ENCODE measurements at regions not wholly inside any gene's neighbourhood (a gene's known extent, or its start where the extent isn't known, plus 50 kb on each side); places are given as distances from the start of the nearest gene placed in this dataset.
A peak's percentile ranks its signal among the peaks of the same experiment; 100 is the strongest.

DNA sequence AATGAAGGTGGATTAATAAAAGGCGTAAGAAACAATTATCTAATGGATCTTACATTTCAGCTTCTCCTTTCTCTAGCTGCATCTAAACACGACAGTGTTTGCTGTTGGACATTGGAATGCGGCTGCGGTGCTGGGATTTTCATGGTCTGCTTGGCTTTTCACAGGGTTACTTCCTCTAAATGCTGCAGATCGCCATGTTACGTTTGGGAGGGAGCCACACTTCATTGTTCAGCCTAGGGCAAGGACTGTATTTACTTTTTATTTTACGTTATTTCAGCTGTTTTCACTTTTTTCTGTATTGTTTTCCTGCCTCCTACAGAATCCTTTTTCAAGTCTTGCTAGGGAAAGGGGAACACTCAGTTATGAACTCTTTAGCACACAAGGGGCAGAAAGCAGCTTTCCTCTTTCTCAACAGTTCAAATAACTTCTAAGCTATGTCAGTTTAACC lies 97.9 kb upstream of the MTHFD1L start:
- DNase-seq (ENCODE audit: low read depth): peak; percentile 57
- TF ChIP-seq, protein P1, sequence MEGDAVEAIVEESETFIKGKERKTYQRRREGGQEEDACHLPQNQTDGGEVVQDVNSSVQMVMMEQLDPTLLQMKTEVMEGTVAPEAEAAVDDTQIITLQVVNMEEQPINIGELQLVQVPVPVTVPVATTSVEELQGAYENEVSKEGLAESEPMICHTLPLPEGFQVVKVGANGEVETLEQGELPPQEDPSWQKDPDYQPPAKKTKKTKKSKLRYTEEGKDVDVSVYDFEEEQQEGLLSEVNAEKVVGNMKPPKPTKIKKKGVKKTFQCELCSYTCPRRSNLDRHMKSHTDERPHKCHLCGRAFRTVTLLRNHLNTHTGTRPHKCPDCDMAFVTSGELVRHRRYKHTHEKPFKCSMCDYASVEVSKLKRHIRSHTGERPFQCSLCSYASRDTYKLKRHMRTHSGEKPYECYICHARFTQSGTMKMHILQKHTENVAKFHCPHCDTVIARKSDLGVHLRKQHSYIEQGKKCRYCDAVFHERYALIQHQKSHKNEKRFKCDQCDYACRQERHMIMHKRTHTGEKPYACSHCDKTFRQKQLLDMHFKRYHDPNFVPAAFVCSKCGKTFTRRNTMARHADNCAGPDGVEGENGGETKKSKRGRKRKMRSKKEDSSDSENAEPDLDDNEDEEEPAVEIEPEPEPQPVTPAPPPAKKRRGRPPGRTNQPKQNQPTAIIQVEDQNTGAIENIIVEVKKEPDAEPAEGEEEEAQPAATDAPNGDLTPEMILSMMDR (IDR thresholded peaks at IDR 0.05; ENCODE audit: insufficient read depth, low read length): no peak
- H3K4me3 ChIP-seq (ENCODE audit: low read depth, low read length): peak overlapping the region; percentile 3

DNA sequence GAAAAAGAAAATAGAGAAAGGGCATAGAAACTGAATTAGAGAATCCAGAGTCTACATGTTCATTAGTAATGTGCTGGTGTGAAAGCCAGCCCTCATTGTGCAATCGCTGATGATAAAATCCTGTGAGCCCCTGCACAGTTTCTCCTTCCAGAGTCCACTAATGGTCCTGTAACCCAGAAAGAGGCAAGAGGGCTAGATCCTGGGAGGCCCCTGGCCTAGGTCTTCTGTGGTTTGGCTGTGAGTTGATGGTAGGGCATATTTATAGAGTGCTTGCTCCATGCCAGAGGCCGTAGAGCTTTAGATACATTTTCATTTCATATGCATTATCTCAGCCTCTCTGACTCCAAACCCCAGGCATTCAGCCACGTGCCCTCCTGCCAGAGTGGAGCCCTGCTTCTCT lies 94.9 kb upstream of the MTHFD1L start:
- TF ChIP-seq, protein P1 (IDR thresholded peaks at IDR 0.05; ENCODE audit: insufficient read depth, low read length): no peak
- H3K4me3 ChIP-seq (ENCODE audit: low read depth, low read length): no peak overlapping the region
- peak; percentile 41 for DNase-seq (ENCODE audit: low read depth)

DNA sequence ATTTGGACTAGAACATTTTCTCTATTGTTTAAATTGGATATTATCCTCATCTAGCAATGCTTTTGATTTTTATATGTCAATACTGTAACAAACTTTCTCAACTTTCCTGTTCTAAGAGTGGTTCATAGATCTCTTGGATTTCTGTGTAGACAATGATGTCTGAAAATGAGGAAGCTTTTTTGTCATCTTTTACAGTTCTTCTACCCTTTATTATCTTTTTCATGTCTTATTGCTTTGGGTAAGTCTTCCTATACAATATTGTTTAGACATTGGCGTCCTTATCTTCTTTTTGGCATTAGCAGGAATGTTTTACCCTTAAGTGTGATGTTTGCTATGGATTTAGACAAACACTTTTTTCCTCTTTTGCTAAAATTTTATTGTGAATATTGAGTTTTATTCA lies 91.5 kb upstream of the MTHFD1L start:
- DNase-seq (ENCODE audit: low read depth): no peak
- TF ChIP-seq, protein P1 (IDR thresholded peaks at IDR 0.05; ENCODE audit: insufficient read depth, low read length): no peak
- H3K4me3 ChIP-seq (ENCODE audit: low read depth, low read length): no peak overlapping the region

DNA sequence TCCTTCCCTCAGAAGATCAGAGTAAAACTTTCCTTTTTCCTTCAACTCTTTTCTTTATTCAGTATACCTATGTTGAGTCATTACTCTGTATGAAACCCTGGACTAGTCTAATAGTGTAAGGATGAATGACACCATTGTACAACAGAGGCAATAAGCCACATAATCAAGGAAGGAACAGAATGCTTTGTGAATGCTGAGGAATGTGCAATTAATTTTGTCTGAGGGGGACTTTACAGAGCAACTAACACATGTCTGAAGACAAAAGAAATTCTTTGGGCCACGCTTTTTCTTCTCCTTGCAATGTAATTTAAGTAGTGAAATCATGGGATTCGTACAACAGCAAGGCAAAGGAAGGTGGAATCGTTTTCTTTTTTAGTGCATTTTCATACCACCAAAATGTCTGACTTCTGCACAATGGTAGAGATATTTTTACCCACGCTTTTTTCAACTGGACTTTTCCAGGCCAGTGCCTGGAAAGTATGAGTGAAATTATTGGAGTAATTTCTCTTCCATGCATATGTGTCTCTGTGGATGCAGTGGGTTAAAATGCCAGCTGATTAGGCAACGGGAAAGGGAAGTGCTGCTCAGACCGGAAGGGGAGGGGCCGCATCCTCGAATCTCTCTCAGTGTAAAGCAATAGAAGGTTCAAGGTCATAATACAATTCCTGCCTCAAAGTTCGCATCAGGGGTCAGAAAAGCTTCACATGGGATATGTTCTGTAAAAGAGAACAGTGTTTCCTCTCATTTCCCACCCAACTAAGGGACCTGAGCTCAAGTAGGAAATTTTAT lies 89.9 kb upstream of the MTHFD1L start:
- H3K4me3 ChIP-seq (ENCODE audit: low read depth, low read length): no peak overlapping the region
- TF ChIP-seq, protein P1 (IDR thresholded peaks at IDR 0.05; ENCODE audit: insufficient read depth, low read length): no peak
- no peak for DNase-seq (ENCODE audit: low read depth)

DNA sequence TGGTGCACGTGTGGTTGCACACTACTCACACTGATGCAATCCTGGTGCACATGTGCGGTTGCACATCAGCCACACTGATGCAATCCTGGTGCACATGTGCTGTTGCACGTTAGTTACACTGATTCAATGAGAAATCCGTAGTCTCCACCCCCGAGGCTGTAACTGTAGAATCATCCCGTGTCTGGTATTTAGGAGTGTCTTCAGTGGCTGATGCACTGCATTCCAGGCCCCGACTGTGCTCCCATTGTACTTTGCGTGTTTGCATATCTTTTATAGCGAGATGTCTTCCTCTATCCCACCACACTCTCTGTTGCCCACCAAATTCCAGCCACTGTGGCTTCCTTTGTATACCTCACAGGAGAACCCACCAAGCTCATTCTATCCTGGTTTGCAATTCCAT lies 87.8 kb upstream of the MTHFD1L start:
- H3K4me3 ChIP-seq (ENCODE audit: low read depth, low read length): no peak overlapping the region
- DNase-seq (ENCODE audit: low read depth): no peak
- TF ChIP-seq, protein P1 (IDR thresholded peaks at IDR 0.05; ENCODE audit: insufficient read depth, low read length): no peak

DNA sequence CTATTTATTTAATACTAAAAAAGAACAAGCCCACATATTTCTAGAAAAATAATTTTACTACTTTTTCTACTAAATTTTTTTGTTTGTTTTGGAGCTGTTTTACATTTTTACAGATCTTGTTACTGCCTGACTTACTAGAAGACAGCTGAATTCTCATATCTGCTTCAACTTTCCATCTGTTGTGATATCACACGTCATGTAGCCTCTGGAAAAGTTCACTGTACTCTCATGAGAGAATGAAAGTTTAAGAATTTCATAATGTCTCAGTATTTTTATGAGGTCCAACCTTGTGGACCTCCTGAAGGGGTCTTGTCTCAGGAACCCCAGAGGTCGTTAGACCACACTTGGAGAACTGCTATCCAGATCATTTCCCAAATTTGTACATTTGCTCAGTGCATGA lies 81.7 kb upstream of the MTHFD1L start:
- H3K4me3 ChIP-seq (ENCODE audit: low read depth, low read length): no peak overlapping the region
- TF ChIP-seq, protein P1 (IDR thresholded peaks at IDR 0.05; ENCODE audit: insufficient read depth, low read length): no peak
- peak; percentile 44 for DNase-seq (ENCODE audit: low read depth)

DNA sequence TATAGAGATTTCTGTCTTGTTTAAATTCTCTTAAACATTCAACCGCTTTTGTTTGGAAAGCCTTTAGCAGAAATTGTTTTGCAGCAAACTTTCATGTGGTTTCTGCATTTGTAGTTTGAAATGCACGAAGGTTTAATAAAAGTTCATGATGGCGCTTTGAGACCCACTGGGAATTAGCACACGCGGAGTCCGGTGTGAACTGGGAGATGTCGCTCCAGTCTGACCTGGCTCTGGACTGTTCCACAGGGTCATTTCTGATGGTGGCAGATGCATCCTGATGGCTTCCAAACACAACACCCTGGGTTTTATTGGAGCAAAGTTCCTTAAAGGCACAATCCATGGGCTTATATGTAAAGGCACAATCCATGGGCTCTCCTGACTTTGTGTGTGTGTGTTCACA lies 78.1 kb upstream of the MTHFD1L start:
- DNase-seq (ENCODE audit: low read depth): no peak
- TF ChIP-seq, protein P1 (IDR thresholded peaks at IDR 0.05; ENCODE audit: insufficient read depth, low read length): no peak
- H3K4me3 ChIP-seq (ENCODE audit: low read depth, low read length): no peak overlapping the region

Data from fibroblast of the aortic adventitia (primary cell).